Coronary artery (tissue), 2 donors: ENCODE measurements at regions not wholly inside any gene's neighbourhood (a gene's known extent, or its start where the extent isn't known, plus 50 kb on each side); places are given as distances from the start of the nearest gene placed in this dataset.

ENCODE experiments used
- DNase-seq: peaks from one replicate; pipeline ENCODE4 v3.0.0-alpha.2; 2017; ENCODE audit warnings: low spot score
- H3K27ac ChIP-seq, 2 donors: fragments of 200-600 bp; sonication (generic); one replicate each; pipeline ENCODE4 v1.5.1; 2016 to 2019
- H3K4me3 ChIP-seq: fragments of 200-600 bp; sonication (generic); 2 replicates; pipeline ENCODE4 v1.5.1; 2016; ENCODE audit warnings: mild to moderate bottlenecking, moderate library complexity
- TF ChIP-seq, protein P1 (sequence below): fragments of 200-600 bp; sonication (generic); IDR thresholded peaks from one replicate; pipeline ENCODE4 v1.5.1; 2019; ENCODE audit warnings: antibody characterized with exemption

DNA sequence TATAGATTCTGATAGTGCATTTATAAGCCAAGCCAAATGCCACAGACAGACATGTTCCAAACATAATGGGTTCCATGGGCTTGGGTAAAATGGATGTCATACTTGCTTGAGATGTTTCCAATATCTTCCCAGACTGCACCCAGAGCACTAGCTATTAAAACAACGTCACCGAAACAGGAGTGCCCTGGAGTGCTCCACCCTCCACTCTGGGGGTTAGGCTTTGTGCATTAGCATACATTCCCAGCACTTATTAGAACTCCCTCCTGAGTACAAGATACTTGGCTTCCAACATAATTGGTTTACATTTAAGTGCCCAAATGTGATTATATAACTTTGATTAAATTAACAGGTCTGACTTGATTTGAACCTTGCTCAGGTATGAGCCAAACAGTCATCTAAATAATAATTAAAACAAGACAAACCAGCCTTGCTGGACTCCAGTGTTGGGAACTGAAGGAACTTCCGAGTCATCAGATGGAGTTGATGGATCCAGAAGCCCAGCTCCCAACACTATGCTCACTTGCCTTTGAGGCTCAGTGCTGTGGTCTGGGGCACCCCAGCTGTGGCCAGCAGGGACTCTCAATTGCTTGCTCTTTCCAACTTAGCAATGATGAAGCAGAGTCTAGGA lies 60.5 kb upstream of the LGALSL start:
- DNase-seq, result no peak
- TF ChIP-seq, protein P1, sequence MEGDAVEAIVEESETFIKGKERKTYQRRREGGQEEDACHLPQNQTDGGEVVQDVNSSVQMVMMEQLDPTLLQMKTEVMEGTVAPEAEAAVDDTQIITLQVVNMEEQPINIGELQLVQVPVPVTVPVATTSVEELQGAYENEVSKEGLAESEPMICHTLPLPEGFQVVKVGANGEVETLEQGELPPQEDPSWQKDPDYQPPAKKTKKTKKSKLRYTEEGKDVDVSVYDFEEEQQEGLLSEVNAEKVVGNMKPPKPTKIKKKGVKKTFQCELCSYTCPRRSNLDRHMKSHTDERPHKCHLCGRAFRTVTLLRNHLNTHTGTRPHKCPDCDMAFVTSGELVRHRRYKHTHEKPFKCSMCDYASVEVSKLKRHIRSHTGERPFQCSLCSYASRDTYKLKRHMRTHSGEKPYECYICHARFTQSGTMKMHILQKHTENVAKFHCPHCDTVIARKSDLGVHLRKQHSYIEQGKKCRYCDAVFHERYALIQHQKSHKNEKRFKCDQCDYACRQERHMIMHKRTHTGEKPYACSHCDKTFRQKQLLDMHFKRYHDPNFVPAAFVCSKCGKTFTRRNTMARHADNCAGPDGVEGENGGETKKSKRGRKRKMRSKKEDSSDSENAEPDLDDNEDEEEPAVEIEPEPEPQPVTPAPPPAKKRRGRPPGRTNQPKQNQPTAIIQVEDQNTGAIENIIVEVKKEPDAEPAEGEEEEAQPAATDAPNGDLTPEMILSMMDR, result no peak
- Histone ChIP-seq H3K4me3 (no peak overlapping the region), H3K27ac (no peak overlapping the region)

DNA sequence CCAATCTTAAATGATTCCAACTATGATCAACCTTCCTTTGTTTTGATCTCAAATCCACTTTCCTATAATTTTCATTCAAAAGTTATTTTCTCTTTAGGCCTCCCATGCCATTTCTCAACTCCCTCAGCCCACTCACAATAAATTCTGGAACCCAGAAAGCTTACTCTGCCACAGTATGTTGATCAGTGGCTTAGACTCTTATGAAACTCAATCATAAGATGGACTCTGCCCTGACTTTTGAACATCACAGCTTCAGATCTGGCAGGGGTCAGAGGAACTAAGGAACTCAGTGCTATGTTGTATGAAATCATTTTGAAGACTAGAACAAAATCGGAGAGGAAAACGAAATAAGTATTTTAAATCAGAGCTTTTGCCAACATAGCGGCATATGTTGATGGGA lies 59.8 kb upstream of the LGALSL start:
- TF ChIP-seq, protein P1, result no peak
- H3K4me3 ChIP-seq, result no peak overlapping the region
- no peak for DNase-seq
- no peak overlapping the region for H3K27ac ChIP-seq

DNA sequence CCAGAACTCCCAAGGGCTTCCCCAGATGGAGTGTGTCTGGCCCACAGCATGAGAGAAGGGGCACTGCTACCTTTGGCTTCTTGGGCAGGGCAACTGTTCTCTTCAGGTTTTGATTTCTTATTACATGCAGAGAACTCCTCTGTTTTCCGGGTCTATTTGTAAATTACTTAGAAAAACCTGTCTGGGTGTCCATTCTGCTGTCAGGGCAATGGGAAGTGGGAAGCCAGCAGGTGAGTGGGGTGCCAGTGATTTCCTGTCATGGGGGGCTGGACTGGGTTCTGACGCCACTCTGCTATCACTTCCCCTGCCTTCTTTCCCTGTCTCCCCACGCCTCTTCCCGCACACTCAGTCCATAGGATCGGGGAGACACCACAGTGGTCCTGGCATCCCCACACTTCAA lies 58.0 kb upstream of the LGALSL start:
- no peak overlapping the region for H3K27ac ChIP-seq
- DNase-seq, result no peak
- no peak overlapping the region for H3K4me3 ChIP-seq
- TF ChIP-seq, protein P1, result no peak

DNA sequence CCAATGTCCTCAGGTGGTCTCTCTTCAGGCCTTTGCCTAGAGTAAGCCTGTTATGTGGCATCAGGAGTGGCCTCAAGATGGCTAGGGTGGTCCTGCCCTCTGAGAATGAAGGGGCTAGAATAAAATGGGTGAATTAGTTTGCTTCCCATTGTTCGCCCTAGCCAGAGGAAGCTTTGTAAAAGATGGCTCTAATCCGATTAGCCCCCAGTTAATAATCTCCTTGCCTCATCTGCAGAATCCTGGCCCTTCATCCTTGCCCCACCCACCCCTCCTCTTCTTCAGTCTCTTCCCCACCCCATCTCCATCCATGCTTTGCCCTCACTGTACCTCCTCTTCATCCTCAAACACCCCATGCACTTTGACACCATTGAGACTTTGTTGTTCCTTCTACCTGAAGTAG lies 57.4 kb upstream of the LGALSL start:
- TF ChIP-seq, protein P1, result no peak
- Histone ChIP-seq H3K27ac (no peak overlapping the region), H3K4me3 (no peak overlapping the region)
- DNase-seq, result no peak

DNA sequence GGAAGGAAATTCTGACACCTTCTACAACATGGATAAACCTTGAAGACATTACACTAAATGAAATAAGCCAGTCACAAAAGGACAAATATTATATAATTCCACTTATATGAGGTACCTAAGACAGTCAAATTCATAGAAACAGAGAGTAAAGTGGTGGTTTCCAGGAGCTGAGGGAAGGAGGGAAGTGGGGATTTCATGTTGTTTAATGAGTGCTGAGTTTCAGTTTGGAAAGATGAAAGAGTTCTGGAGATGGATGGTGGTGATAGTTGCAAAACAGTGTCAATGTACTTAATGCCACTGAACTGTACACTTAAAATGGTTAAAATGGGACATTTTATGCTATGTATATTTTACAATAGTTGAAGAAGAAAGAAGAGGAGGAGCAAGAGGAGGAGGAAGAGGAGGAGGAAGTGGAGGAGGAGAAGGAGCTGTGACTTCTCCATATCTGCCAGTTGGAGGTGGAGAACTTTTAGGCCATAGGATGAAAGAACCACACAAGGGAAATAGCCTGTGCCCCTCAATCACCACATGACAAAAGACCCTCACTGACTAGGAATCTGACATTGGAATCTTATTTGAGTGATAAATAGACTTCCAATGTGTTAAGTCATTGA lies 55.3 kb upstream of the LGALSL start:
- Histone ChIP-seq H3K4me3 (no peak overlapping the region), H3K27ac (no peak overlapping the region)
- DNase-seq, result no peak
- TF ChIP-seq, protein P1, result no peak

DNA sequence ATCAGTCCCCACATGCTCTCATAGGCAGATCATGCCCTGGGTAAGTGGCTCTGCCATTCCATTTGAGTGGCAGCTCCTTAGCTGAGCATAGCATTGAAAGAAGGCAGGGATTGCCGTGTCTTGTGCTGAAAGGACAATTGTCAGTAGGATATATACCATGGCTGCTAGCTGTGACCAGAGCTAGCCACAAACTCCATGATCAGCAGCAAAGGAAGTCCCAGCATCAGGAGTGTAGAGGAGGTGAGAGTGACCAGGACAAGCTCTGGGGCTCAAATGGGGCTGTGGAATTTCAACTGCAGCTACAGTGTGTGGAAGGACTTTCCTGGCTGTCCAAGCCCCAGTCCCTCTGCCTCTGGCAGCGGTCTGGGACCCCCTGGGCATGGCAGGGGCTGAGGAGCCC lies 54.4 kb upstream of the LGALSL start:
- TF ChIP-seq, protein P1, result no peak
- H3K27ac ChIP-seq, result no peak overlapping the region
- H3K4me3 ChIP-seq, result no peak overlapping the region
- DNase-seq, result no peak

DNA sequence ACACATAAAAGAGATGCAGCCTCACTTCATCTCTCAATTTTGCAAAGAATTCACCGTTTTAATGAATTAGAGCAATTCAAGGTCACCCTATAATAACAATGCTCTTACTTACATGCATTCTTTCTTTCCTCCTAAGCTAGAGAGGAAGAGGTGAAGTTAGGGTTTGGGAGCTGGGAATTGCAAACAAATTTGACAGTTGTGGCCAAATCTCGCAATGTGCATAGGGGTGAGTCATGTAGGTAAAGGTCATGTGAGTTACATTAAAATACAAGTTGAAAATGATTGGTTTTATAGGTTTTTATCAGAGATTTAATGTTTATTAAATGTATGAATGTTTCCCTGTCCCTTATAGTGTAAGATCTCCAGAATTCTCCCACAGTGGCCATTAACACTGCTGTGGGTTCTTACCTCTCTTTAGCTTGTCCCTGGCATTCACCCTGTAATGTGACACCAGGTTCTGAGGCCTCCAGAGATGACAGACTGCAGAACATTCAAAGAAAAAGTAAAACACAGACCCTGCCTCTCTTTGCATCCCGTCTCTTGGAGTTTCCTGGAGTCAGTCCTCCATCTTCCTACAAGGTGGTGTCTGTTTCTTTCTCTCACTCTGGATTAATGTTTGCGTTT lies 53.7 kb upstream of the LGALSL start:
- TF ChIP-seq, protein P1, result no peak
- DNase-seq, result no peak
- Histone ChIP-seq H3K27ac (no peak overlapping the region), H3K4me3 (no peak overlapping the region)
